ENCODE measurements at regions not wholly inside any gene's neighbourhood (a gene's known extent, or its start where the extent isn't known, plus 50 kb on each side); places are given as distances from the start of the nearest gene placed in this dataset.

DNA sequence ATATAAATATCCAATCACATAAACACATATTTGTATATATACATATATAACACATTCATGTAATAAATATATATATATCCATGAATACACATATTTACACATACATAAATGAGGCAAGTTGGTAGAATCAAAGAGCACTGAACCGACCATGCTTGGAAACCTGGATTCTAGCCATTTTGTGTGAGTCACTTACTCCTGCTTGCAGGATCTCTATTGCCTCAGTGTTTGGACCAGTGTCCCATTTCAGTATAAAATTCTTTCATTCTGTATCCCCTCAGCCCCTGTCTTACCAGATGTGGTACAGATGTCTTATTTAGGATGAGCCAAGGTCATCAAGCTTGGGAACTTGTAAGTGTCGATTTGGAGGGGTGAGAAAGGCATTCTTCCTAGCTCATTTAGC is 391.4 kb upstream of the FRG2C start:
- TF ChIP-seq MXI1 (IDR thresholded peaks at IDR 0.05; ENCODE audit: low read depth, low read length) (no peak), SREBF2 (IDR thresholded peaks at IDR 0.05; ENCODE audit: low read length) (no peak)

Data from GM12878 (cell line).